ENCODE measurements at regions not wholly inside any gene's neighbourhood (a gene's known extent, or its start where the extent isn't known, plus 50 kb on each side); places are given as distances from the start of the nearest gene placed in this dataset.

- Histone ChIP-seq H3K27me3 (no peaks in the 10 kb centered on the region), H3K4me1 (no peaks in the 10 kb centered on the region), H3K4me3 (no peak overlapping the region), H3K9me3 (no peaks in the 10 kb centered on the region), H3K27ac (no peak overlapping the region), H3K36me3 (no peaks in the 10 kb centered on the region)
- DNase-seq = no peak
- 71 to 73% methylated on average over 2 of the region's 2 CpGs for WGBS, 2 donors
- intact Hi-C loops (cut with DNase I) = no loop called here
- no peak for TF ChIP-seq CTCF (IDR thresholded peaks at IDR 0.05)
- TF ChIP-seq POLR2A (IDR thresholded peaks at IDR 0.05) = no peak
Measured at GRCh38 chr11:26228778-26229177, 103.2 kb upstream of the ANO3 start.

- H3K27ac ChIP-seq = no peak overlapping the region
- H3K4me1 ChIP-seq = no peaks in the 10 kb centered on the region
- TF ChIP-seq CTCF (IDR thresholded peaks at IDR 0.05) = no peak
- no peak for TF ChIP-seq POLR2A (IDR thresholded peaks at IDR 0.05)
- H3K4me3 ChIP-seq = no peak overlapping the region
- no peaks in the 10 kb centered on the region for H3K36me3 ChIP-seq
- WGBS, 2 donors = 57 to 58% methylated on average over 3 of the region's 3 CpGs
- no peaks in the 10 kb centered on the region for H3K9me3 ChIP-seq
- no peak for DNase-seq
- H3K27me3 ChIP-seq = no peaks in the 10 kb centered on the region
- intact Hi-C loops (cut with DNase I) = no loop called here
Measured at GRCh38 chr11:26229257-26229656, 102.7 kb upstream of the ANO3 start.

- DNase-seq = no peak
- no peaks in the 10 kb centered on the region for H3K36me3 ChIP-seq
- H3K9me3 ChIP-seq = no peaks in the 10 kb centered on the region
- intact Hi-C loops (cut with DNase I) = no loop called here
- no peak for TF ChIP-seq POLR2A (IDR thresholded peaks at IDR 0.05)
- no peak for TF ChIP-seq CTCF (IDR thresholded peaks at IDR 0.05)
- H3K4me1 ChIP-seq = no peaks in the 10 kb centered on the region
- H3K4me3 ChIP-seq = no peak overlapping the region
- no peak overlapping the region for H3K27ac ChIP-seq
- H3K27me3 ChIP-seq = no peaks in the 10 kb centered on the region
Measured at GRCh38 chr11:26229981-26230380, 101.9 kb upstream of the ANO3 start.

GRCh38 chr11:26231252-26231661 lies 100.7 kb upstream of the ANO3 start:
- Histone ChIP-seq H3K4me3 (no peak overlapping the region), H3K27ac (no peak overlapping the region), H3K36me3 (no peaks in the 10 kb centered on the region), H3K4me1 (no peaks in the 10 kb centered on the region), H3K27me3 (no peaks in the 10 kb centered on the region), H3K9me3 (no peaks in the 10 kb centered on the region)
- intact Hi-C loops (cut with DNase I) = no loop called here
- DNase-seq = no peak
- 19 to 30% methylated on average over 3 of the region's 3 CpGs for WGBS, 2 donors
- TF ChIP-seq CTCF (IDR thresholded peaks at IDR 0.05) (no peak), POLR2A (IDR thresholded peaks at IDR 0.05) (no peak)

GRCh38 chr11:26234451-26234850 lies 97.5 kb upstream of the ANO3 start:
- no peaks in the 10 kb centered on the region for H3K27me3 ChIP-seq
- TF ChIP-seq CTCF (IDR thresholded peaks at IDR 0.05) (no peak), POLR2A (IDR thresholded peaks at IDR 0.05) (no peak)
- H3K36me3 ChIP-seq = no peaks in the 10 kb centered on the region
- H3K4me3 ChIP-seq = no peak overlapping the region
- no peak overlapping the region for H3K27ac ChIP-seq
- H3K4me1 ChIP-seq = no peaks in the 10 kb centered on the region
- no peak for DNase-seq
- 22 to 53% methylated on average over 1 of the region's 1 CpG for WGBS, 2 donors
- intact Hi-C loops (cut with DNase I) = no loop called here
- no peaks in the 10 kb centered on the region for H3K9me3 ChIP-seq
